ENCODE measurements at regions not wholly inside any gene's neighbourhood (a gene's known extent, or its start where the extent isn't known, plus 50 kb on each side); places are given as distances from the start of the nearest gene placed in this dataset.

GRCh38 chr4:34170946-34171345 lies 2073.4 kb downstream of the ARAP2 start:
- no peak for TF ChIP-seq ZNF274 (IDR thresholded peaks at IDR 0.05; ENCODE audit: low read depth, low read length)
- no peak for TF ChIP-seq YY1 (IDR thresholded peaks at IDR 0.05; ENCODE audit: insufficient read depth, insufficient read length)
- TF ChIP-seq SUZ12 (IDR thresholded peaks at IDR 0.05; ENCODE audit: extremely low read depth, insufficient read depth, insufficient read length) = no peak

Measured in NT2/D1 (cell line).